Astrocyte of the cerebellum (primary cell): ENCODE measurements at regions not wholly inside any gene's neighbourhood (a gene's known extent, or its start where the extent isn't known, plus 50 kb on each side); places are given as distances from the start of the nearest gene placed in this dataset.
"Not testable (repeated sequence)": the region's sequence is repeated elsewhere in the genome, so short reads cannot be mapped to it uniquely, and the experiment has no call there.

Source experiments
- DNase-seq: peaks from one replicate; pipeline ENCODE4 v3.0.0-alpha.2; 2011; ENCODE audit warnings: low read depth
- H3K4me3 ChIP-seq: 2 replicates; pipeline ENCODE4 v1.5.1; 2011; ENCODE audit warnings: mild to moderate bottlenecking, low read depth, low read length, moderate library complexity
- CTCF ChIP-seq: IDR thresholded peaks from 2 replicates; pipeline ENCODE4 v1.5.1; 2012; ENCODE audit warnings: low read length, low read depth, moderate library complexity, mild to moderate bottlenecking; ENCODE audit errors: missing control alignments
- in situ Hi-C: cut with HindIII; loops from 2 replicates; pipeline ENCODE4 v1.10.0; 2017; ENCODE audit warnings: low sequenced_read_pairs

GRCh38 chrX:40809210-40809609, 73.9 kb upstream of the MED14 start:
- in situ Hi-C loops, result no loop called here
- no peak for DNase-seq
- no peak overlapping the region for H3K4me3 ChIP-seq
- no peak for TF ChIP-seq CTCF

- H3K4me3 ChIP-seq, in situ Hi-C loops, DNase-seq: not testable (repeated sequence)
Measured at GRCh38 chrX:40815045-40815444, 79.7 kb upstream of the MED14 start.

GRCh38 chrX:40816906-40817305, 81.6 kb upstream of the MED14 start:
- in situ Hi-C loops, result no loop called here
- DNase-seq, result no peak

GRCh38 chrX:40818236-40818635, 82.9 kb upstream of the MED14 start:
- no peak for TF ChIP-seq CTCF
- DNase-seq, result no peak
- in situ Hi-C loops, result no loop called here
- H3K4me3 ChIP-seq, result no peak overlapping the region

More at GRCh38 chrX:40816906-40817305, 81.6 kb upstream of the MED14 start:
- TF ChIP-seq CTCF, result no peak
- no peak overlapping the region for H3K4me3 ChIP-seq

GRCh38 chrX:40821780-40822179, 86.4 kb upstream of the MED14 start:
- in situ Hi-C loops, result no loop called here
- no peak overlapping the region for H3K4me3 ChIP-seq
- no peak for DNase-seq
- no peak for TF ChIP-seq CTCF

- no peak overlapping the region for H3K4me3 ChIP-seq
- in situ Hi-C loops, result no loop called here
- DNase-seq, result no peak
- TF ChIP-seq CTCF, result no peak
Measured at GRCh38 chrX:40827331-40827730, 92.0 kb upstream of the MED14 start.

GRCh38 chrX:40831750-40832149, 96.4 kb upstream of the MED14 start:
- no peak for TF ChIP-seq CTCF
- H3K4me3 ChIP-seq, result no peak overlapping the region
- in situ Hi-C loops, result no loop called here
- DNase-seq, result no peak
